ENCODE measurements at regions not wholly inside any gene's neighbourhood (a gene's known extent, or its start where the extent isn't known, plus 50 kb on each side); places are given as distances from the start of the nearest gene placed in this dataset.

- DNase-seq (ENCODE audit: low read depth, low spot score): no peak
Measured at GRCh38 chr3:10583798-10584708, 78.7 kb upstream of the ATP2B2 start.

- DNase-seq (ENCODE audit: low read depth, low spot score): no peak
Measured at GRCh38 chr3:10585945-10586344, 80.6 kb upstream of the ATP2B2 start.

- DNase-seq (ENCODE audit: low read depth, low spot score): peak; percentile 91
Measured at GRCh38 chr3:10594915-10595314, 89.5 kb upstream of the ATP2B2 start.

GRCh38 chr3:10596746-10597448 is 91.5 kb upstream of the ATP2B2 start:
- DNase-seq (ENCODE audit: low read depth, low spot score): no peak

- DNase-seq (ENCODE audit: low read depth, low spot score): no peak
Measured at GRCh38 chr3:10597733-10598132, 92.3 kb upstream of the ATP2B2 start.

GRCh38 chr3:10599017-10599416 is 93.6 kb upstream of the ATP2B2 start:
- DNase-seq (ENCODE audit: low read depth, low spot score): no peak

- no peak for DNase-seq (ENCODE audit: low read depth, low spot score)
Measured at GRCh38 chr3:10599444-10599843, 94.1 kb upstream of the ATP2B2 start.

- DNase-seq (ENCODE audit: low read depth, low spot score): peak; percentile 66
Measured at GRCh38 chr3:10600296-10600714, 94.9 kb upstream of the ATP2B2 start.

- peak; percentile 64 for DNase-seq (ENCODE audit: low read depth, low spot score)
Measured at GRCh38 chr3:10600726-10601125, 95.3 kb upstream of the ATP2B2 start.

GRCh38 chr3:10601151-10601856 is 95.9 kb upstream of the ATP2B2 start:
- DNase-seq (ENCODE audit: low read depth, low spot score): peak; percentile 81

GRCh38 chr3:10601857-10602230 is 96.5 kb upstream of the ATP2B2 start:
- DNase-seq (ENCODE audit: low read depth, low spot score): no peak

GRCh38 chr3:10602271-10602670 is 96.9 kb upstream of the ATP2B2 start:
- DNase-seq (ENCODE audit: low read depth, low spot score): no peak

GRCh38 chr3:10602769-10603768 is 97.7 kb upstream of the ATP2B2 start:
- peak; percentile 9 for DNase-seq (ENCODE audit: low read depth, low spot score)

- DNase-seq (ENCODE audit: low read depth, low spot score): peak; percentile 45
Measured at GRCh38 chr3:10609134-10609533, 103.7 kb upstream of the ATP2B2 start.

GRCh38 chr3:10614168-10614567 is 108.8 kb upstream of the ATP2B2 start:
- DNase-seq (ENCODE audit: low read depth, low spot score): no peak

- DNase-seq (ENCODE audit: low read depth, low spot score): no peak
Measured at GRCh38 chr3:10615715-10616114, 110.3 kb upstream of the ATP2B2 start.

GRCh38 chr3:10616321-10616720 is 110.9 kb upstream of the ATP2B2 start:
- DNase-seq (ENCODE audit: low read depth, low spot score): no peak

GRCh38 chr3:10619989-10620832 is 114.8 kb upstream of the ATP2B2 start:
- DNase-seq (ENCODE audit: low read depth, low spot score): no peak

- no peak for DNase-seq (ENCODE audit: low read depth, low spot score)
Measured at GRCh38 chr3:10620833-10621082, 115.4 kb upstream of the ATP2B2 start.

GRCh38 chr3:10623578-10624275 is 118.3 kb upstream of the ATP2B2 start:
- no peak for DNase-seq (ENCODE audit: low read depth, low spot score)

All from astrocyte of the hippocampus (primary cell).